ENCODE measurements at regions not wholly inside any gene's neighbourhood (a gene's known extent, or its start where the extent isn't known, plus 50 kb on each side); places are given as distances from the start of the nearest gene placed in this dataset.

- no peaks in the 10 kb centered on the region for H3K4me1 Mint-ChIP-seq (ENCODE audit: low read depth, unreplicated experiment)
- no TSS peak for BruUV-seq (replicated peaks)
- no peaks in the 10 kb centered on the region for H3K36me3 Mint-ChIP-seq (ENCODE audit: insufficient read depth, unreplicated experiment)
- no peak for TF ChIP-seq CTCF (IDR thresholded peaks at IDR 0.05; ENCODE audit: unreplicated experiment)
- no peaks in the 10 kb centered on the region for H3K9me3 Mint-ChIP-seq (ENCODE audit: low read depth, unreplicated experiment)
- no peak overlapping the region for H3K27ac Mint-ChIP-seq (ENCODE audit: unreplicated experiment)
- no peak for DNase-seq
- peaks cover 70% of the 10 kb centered on the region for H3K27me3 Mint-ChIP-seq (ENCODE audit: unreplicated experiment)
- CTCF ChIA-PET: interaction anchor here (0.7 kb wide), 1 partner anchor 9 kb away, joined by 4 read pairs; no protein-coding TSS in a partner anchor
- no peak overlapping the region for H3K4me3 Mint-ChIP-seq (ENCODE audit: low read depth, unreplicated experiment)
- intact Hi-C loops (cut with micrococcal nuclease; ENCODE audit: unreplicated experiment): no loop called here
Observed at GRCh38 chr11:123284454-123284853, 89.4 kb upstream of the CLMP start.

- no peak overlapping the region for H3K4me3 Mint-ChIP-seq (ENCODE audit: low read depth, unreplicated experiment)
- intact Hi-C loops (cut with micrococcal nuclease; ENCODE audit: unreplicated experiment): no loop called here
- BruUV-seq (replicated peaks): no TSS peak
- H3K27me3 Mint-ChIP-seq (ENCODE audit: unreplicated experiment): peaks cover 73% of the 10 kb centered on the region
- CTCF ChIA-PET: no interaction called here
- no peak for TF ChIP-seq CTCF (IDR thresholded peaks at IDR 0.05; ENCODE audit: unreplicated experiment)
- no peaks in the 10 kb centered on the region for H3K36me3 Mint-ChIP-seq (ENCODE audit: insufficient read depth, unreplicated experiment)
- no peaks in the 10 kb centered on the region for H3K9me3 Mint-ChIP-seq (ENCODE audit: low read depth, unreplicated experiment)
- H3K4me1 Mint-ChIP-seq (ENCODE audit: low read depth, unreplicated experiment): no peaks in the 10 kb centered on the region
- no peak for DNase-seq
- H3K27ac Mint-ChIP-seq (ENCODE audit: unreplicated experiment): no peak overlapping the region
Observed at GRCh38 chr11:123282597-123282996, 87.5 kb upstream of the CLMP start.

GRCh38 chr11:123273616-123274015 lies 78.6 kb upstream of the CLMP start:
- no peak for DNase-seq
- no peak for TF ChIP-seq CTCF (IDR thresholded peaks at IDR 0.05; ENCODE audit: unreplicated experiment)
- Mint-ChIP-seq H3K4me1 (ENCODE audit: low read depth, unreplicated experiment) (no peaks in the 10 kb centered on the region), H3K36me3 (ENCODE audit: insufficient read depth, unreplicated experiment) (no peaks in the 10 kb centered on the region), H3K27ac (ENCODE audit: unreplicated experiment) (no peak overlapping the region), H3K4me3 (ENCODE audit: low read depth, unreplicated experiment) (no peak overlapping the region), H3K9me3 (ENCODE audit: low read depth, unreplicated experiment) (no peaks in the 10 kb centered on the region), H3K27me3 (ENCODE audit: unreplicated experiment) (peaks cover 20% of the 10 kb centered on the region)
- no TSS peak for BruUV-seq (replicated peaks)
- CTCF ChIA-PET: interaction anchor here (1.0 kb wide), 1 partner anchor 12 kb away, joined by 4 read pairs; no protein-coding TSS in a partner anchor
- intact Hi-C loops (cut with micrococcal nuclease; ENCODE audit: unreplicated experiment): no loop called here

- no peaks in the 10 kb centered on the region for H3K9me3 Mint-ChIP-seq (ENCODE audit: low read depth, unreplicated experiment)
- H3K4me3 Mint-ChIP-seq (ENCODE audit: low read depth, unreplicated experiment): no peak overlapping the region
- DNase-seq: no peak
- H3K27ac Mint-ChIP-seq (ENCODE audit: unreplicated experiment): no peak overlapping the region
- intact Hi-C loops (cut with micrococcal nuclease; ENCODE audit: unreplicated experiment): no loop called here
- H3K36me3 Mint-ChIP-seq (ENCODE audit: insufficient read depth, unreplicated experiment): no peaks in the 10 kb centered on the region
- no peak for TF ChIP-seq CTCF (IDR thresholded peaks at IDR 0.05; ENCODE audit: unreplicated experiment)
- H3K27me3 Mint-ChIP-seq (ENCODE audit: unreplicated experiment): peaks cover 17% of the 10 kb centered on the region
- no TSS peak for BruUV-seq (replicated peaks)
- CTCF ChIA-PET: no interaction called here
- no peaks in the 10 kb centered on the region for H3K4me1 Mint-ChIP-seq (ENCODE audit: low read depth, unreplicated experiment)
Observed at GRCh38 chr11:123272565-123272964, 77.5 kb upstream of the CLMP start.
